ENCODE measurements at regions not wholly inside any gene's neighbourhood (a gene's known extent, or its start where the extent isn't known, plus 50 kb on each side); places are given as distances from the start of the nearest gene placed in this dataset.

DNA sequence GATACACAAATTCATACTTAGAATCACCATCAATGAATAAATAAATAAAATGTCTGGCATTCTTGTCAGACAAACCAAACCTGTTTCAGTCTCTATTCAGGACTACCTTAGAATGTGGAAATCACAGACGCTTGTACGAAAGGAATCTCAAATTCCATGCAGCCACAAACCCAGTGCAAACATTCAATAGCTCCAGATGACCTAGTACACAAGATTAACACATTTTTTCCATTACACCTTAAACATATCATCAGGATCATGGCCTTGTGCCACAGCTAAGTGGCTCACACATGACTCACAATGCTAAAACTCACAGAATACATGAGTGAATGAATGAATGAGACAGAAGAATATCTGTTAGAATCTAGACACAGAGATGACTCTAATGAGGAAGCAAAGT is 134.2 kb downstream of the PWWP3B start:
- no peaks in the 10 kb centered on the region for H3K4me1 ChIP-seq (ENCODE audit: control insufficient read depth, insufficient read depth, low read length)
- ATAC-seq (no peak), DNase-seq (ENCODE audit: low read depth, low spot score) (no peak)
- BruUV-seq (replicated peaks), result no TSS peak
- H3K4me3 ChIP-seq (ENCODE audit: low read depth in 2 of 2, low read length in 2 of 2), result no peak overlapping the region
- H3K27me3 ChIP-seq (ENCODE audit: control insufficient read depth, insufficient read depth, low read length), result no peaks in the 10 kb centered on the region
- no peak for TF ChIP-seq TCF7L2 (IDR thresholded peaks at IDR 0.05; ENCODE audit: low read depth, low read length)
- no peak for TF ChIP-seq SIN3A (IDR thresholded peaks at IDR 0.05; ENCODE audit: borderline replicate concordance, insufficient read depth, low read depth, low read length)
- TF ChIP-seq, protein P1, sequence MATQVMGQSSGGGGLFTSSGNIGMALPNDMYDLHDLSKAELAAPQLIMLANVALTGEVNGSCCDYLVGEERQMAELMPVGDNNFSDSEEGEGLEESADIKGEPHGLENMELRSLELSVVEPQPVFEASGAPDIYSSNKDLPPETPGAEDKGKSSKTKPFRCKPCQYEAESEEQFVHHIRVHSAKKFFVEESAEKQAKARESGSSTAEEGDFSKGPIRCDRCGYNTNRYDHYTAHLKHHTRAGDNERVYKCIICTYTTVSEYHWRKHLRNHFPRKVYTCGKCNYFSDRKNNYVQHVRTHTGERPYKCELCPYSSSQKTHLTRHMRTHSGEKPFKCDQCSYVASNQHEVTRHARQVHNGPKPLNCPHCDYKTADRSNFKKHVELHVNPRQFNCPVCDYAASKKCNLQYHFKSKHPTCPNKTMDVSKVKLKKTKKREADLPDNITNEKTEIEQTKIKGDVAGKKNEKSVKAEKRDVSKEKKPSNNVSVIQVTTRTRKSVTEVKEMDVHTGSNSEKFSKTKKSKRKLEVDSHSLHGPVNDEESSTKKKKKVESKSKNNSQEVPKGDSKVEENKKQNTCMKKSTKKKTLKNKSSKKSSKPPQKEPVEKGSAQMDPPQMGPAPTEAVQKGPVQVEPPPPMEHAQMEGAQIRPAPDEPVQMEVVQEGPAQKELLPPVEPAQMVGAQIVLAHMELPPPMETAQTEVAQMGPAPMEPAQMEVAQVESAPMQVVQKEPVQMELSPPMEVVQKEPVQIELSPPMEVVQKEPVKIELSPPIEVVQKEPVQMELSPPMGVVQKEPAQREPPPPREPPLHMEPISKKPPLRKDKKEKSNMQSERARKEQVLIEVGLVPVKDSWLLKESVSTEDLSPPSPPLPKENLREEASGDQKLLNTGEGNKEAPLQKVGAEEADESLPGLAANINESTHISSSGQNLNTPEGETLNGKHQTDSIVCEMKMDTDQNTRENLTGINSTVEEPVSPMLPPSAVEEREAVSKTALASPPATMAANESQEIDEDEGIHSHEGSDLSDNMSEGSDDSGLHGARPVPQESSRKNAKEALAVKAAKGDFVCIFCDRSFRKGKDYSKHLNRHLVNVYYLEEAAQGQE (IDR thresholded peaks at IDR 0.05; ENCODE audit: insufficient read depth in 1 of 2, low read depth in 2 of 2, low read length in 1 of 2), result no peak
- no peak for TF ChIP-seq POLR2AphosphoS5 (IDR thresholded peaks at IDR 0.05; ENCODE audit: low read depth, low read length)
- TF ChIP-seq, protein P2, sequence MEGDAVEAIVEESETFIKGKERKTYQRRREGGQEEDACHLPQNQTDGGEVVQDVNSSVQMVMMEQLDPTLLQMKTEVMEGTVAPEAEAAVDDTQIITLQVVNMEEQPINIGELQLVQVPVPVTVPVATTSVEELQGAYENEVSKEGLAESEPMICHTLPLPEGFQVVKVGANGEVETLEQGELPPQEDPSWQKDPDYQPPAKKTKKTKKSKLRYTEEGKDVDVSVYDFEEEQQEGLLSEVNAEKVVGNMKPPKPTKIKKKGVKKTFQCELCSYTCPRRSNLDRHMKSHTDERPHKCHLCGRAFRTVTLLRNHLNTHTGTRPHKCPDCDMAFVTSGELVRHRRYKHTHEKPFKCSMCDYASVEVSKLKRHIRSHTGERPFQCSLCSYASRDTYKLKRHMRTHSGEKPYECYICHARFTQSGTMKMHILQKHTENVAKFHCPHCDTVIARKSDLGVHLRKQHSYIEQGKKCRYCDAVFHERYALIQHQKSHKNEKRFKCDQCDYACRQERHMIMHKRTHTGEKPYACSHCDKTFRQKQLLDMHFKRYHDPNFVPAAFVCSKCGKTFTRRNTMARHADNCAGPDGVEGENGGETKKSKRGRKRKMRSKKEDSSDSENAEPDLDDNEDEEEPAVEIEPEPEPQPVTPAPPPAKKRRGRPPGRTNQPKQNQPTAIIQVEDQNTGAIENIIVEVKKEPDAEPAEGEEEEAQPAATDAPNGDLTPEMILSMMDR (IDR thresholded peaks at IDR 0.05), result no peak
- POLR2A ChIA-PET, result no interaction called here
- in situ Hi-C loops (cut with HindIII; ENCODE audit: low pct_unique_long_range_greater_than_20kb, low sequenced_read_pairs) (no loop called here), intact Hi-C loops (cut with micrococcal nuclease; ENCODE audit: unreplicated experiment) (loop anchor here (10.0 kb wide), 1 partner anchor 48 kb away; no protein-coding TSS in a partner anchor)
- H3K9me3 ChIP-seq (ENCODE audit: control insufficient read depth, insufficient read depth, low read depth, low read length), result no peaks in the 10 kb centered on the region
- H3K36me3 ChIP-seq (ENCODE audit: control insufficient read depth, insufficient read depth, low read length), result no peaks in the 10 kb centered on the region
- CTCF ChIA-PET, result no interaction called here
- no peak overlapping the region for H3K27ac ChIP-seq (ENCODE audit: low read length)

DNA sequence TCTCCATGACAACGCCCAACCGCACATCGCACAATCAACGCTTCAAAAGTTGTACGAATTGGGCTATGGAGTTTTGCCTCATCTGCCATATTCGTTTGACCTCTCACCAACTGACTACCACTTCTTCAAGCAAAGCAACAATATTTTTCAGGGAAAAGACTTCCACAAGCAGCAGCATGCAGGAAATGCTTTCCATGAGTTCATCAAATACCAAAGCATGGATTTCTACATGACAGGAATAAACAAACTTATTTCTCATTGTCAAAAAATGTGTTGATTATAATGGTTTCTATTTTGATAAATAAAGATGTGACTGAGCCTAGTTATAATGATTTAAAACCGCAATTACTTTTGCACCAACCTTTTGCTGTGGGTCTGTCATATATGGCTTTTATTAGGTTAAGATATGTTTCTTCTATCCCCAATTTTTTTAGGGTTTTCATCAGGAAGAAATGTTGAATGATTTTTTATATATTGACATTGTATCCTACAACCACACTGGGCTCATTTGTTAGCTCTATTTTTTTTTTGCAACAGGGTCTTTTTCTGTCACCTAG is 138.4 kb downstream of the PWWP3B start:
- H3K27ac ChIP-seq (ENCODE audit: low read length), result no peak overlapping the region
- ATAC-seq (no peak), DNase-seq (ENCODE audit: low read depth, low spot score) (no peak)
- ChIA-PET CTCF (no interaction called here), POLR2A (no interaction called here)
- TF ChIP-seq TCF7L2 (IDR thresholded peaks at IDR 0.05; ENCODE audit: low read depth, low read length) (no peak), SIN3A (IDR thresholded peaks at IDR 0.05; ENCODE audit: borderline replicate concordance, insufficient read depth, low read depth, low read length) (no peak), POLR2AphosphoS5 (IDR thresholded peaks at IDR 0.05; ENCODE audit: low read depth, low read length) (no peak)
- TF ChIP-seq, protein P2 (IDR thresholded peaks at IDR 0.05), result no peak
- TF ChIP-seq, protein P1 (IDR thresholded peaks at IDR 0.05; ENCODE audit: insufficient read depth in 1 of 2, low read depth in 2 of 2, low read length in 1 of 2), result no peak
- intact Hi-C loops (cut with micrococcal nuclease; ENCODE audit: unreplicated experiment) (loop anchor here (10.0 kb wide), 1 partner anchor 52 kb away; no protein-coding TSS in a partner anchor), in situ Hi-C loops (cut with HindIII; ENCODE audit: low pct_unique_long_range_greater_than_20kb, low sequenced_read_pairs) (no loop called here)
- H3K27me3 ChIP-seq (ENCODE audit: control insufficient read depth, insufficient read depth, low read length), result no peaks in the 10 kb centered on the region
- H3K4me1 ChIP-seq (ENCODE audit: control insufficient read depth, insufficient read depth, low read length), result no peaks in the 10 kb centered on the region
- no peaks in the 10 kb centered on the region for H3K9me3 ChIP-seq (ENCODE audit: control insufficient read depth, insufficient read depth, low read depth, low read length)
- H3K4me3 ChIP-seq (ENCODE audit: low read depth in 2 of 2, low read length in 2 of 2), result no peak overlapping the region
- BruUV-seq (replicated peaks), result no TSS peak
- no peaks in the 10 kb centered on the region for H3K36me3 ChIP-seq (ENCODE audit: control insufficient read depth, insufficient read depth, low read length)
